Dermis blood vessel endothelial cell (primary cell): ENCODE measurements at regions not wholly inside any gene's neighbourhood (a gene's known extent, or its start where the extent isn't known, plus 50 kb on each side); places are given as distances from the start of the nearest gene placed in this dataset.

Source experiments
- DNase-seq: peaks from one replicate; pipeline ENCODE4 v3.0.0; 2010

GRCh38 chr10:3538656-3539531, 246.1 kb downstream of the KLF6 start:
- peak; percentile 99 for DNase-seq

- DNase-seq, result peak; percentile 35
These were observed 246.7 kb downstream of the KLF6 start for GRCh38 chr10:3538291-3538655.

GRCh38 chr10:3537518-3537917, 247.5 kb downstream of the KLF6 start:
- DNase-seq, result peak; percentile 23

- no peak for DNase-seq
These were observed 250.0 kb downstream of the KLF6 start for GRCh38 chr10:3535001-3535400.

- no peak for DNase-seq
These were observed 250.6 kb downstream of the KLF6 start for GRCh38 chr10:3534433-3534832.

GRCh38 chr10:3533296-3533695, 251.7 kb downstream of the KLF6 start:
- DNase-seq, result no peak

- DNase-seq, result no peak
These were observed 252.4 kb downstream of the KLF6 start for GRCh38 chr10:3532644-3533043.

- DNase-seq, result no peak
These were observed 253.3 kb downstream of the KLF6 start for GRCh38 chr10:3531670-3532069.

- no peak for DNase-seq
These were observed 254.0 kb downstream of the KLF6 start for GRCh38 chr10:3530783-3531645.

GRCh38 chr10:3530346-3530745, 254.7 kb downstream of the KLF6 start:
- DNase-seq, result no peak

- no peak for DNase-seq
These were observed 255.3 kb downstream of the KLF6 start for GRCh38 chr10:3529691-3530090.

GRCh38 chr10:3528823-3529403, 256.1 kb downstream of the KLF6 start:
- peak; percentile 23 for DNase-seq

GRCh38 chr10:3528271-3528670, 256.7 kb downstream of the KLF6 start:
- no peak for DNase-seq

GRCh38 chr10:3527869-3528268, 257.1 kb downstream of the KLF6 start:
- DNase-seq, result no peak

GRCh38 chr10:3526727-3527501, 258.1 kb downstream of the KLF6 start:
- no peak for DNase-seq

GRCh38 chr10:3525832-3526449, 259.1 kb downstream of the KLF6 start:
- DNase-seq, result peak; percentile 95

GRCh38 chr10:3524086-3524960, 260.7 kb downstream of the KLF6 start:
- DNase-seq, result no peak

GRCh38 chr10:3523309-3524050, 261.5 kb downstream of the KLF6 start:
- DNase-seq, result no peak

- DNase-seq, result no peak
These were observed 268.1 kb downstream of the KLF6 start for GRCh38 chr10:3516923-3517255.

- DNase-seq, result peak; percentile 81
These were observed 268.6 kb downstream of the KLF6 start for GRCh38 chr10:3516234-3516922.
